Calu3 (cell line): ENCODE measurements at regions not wholly inside any gene's neighbourhood (a gene's known extent, or its start where the extent isn't known, plus 50 kb on each side); places are given as distances from the start of the nearest gene placed in this dataset.

Experiments
- BruUV-seq: library from RNA; stranded (reverse); fragments of 400-500 nt; replicated peaks from 2 replicates; lab custom pipeline; 2021; lab: Mats Ljungman, UMichigan
- CTCF ChIA-PET: fragments of 300-600 bp; sonication (Branson Sonifier 250); formaldehyde crosslinking; loops from one replicate; lab custom pipeline; 2022; ENCODE audit warnings: antibody characterized with exemption; lab: Charles Lee
- DNase-seq: peaks from one replicate; pipeline ENCODE4 v3.0.0; 2022
- H3K27ac Mint-ChIP-seq: one replicate; pipeline ENCODE4 v1.8.0; 2022; ENCODE audit warnings: mixed read lengths; ENCODE audit not compliant: unreplicated experiment
- H3K27me3 Mint-ChIP-seq: one replicate; pipeline ENCODE4 v1.8.0; 2022; ENCODE audit warnings: mixed read lengths; ENCODE audit not compliant: unreplicated experiment
- H3K36me3 Mint-ChIP-seq: one replicate; pipeline ENCODE4 v1.8.0; 2022; ENCODE audit warnings: mild to moderate bottlenecking, moderate library complexity, mixed read lengths; ENCODE audit not compliant: insufficient read depth, unreplicated experiment
- H3K4me1 Mint-ChIP-seq: one replicate; pipeline ENCODE4 v1.8.0; 2022; ENCODE audit warnings: mild to moderate bottlenecking, low read depth, mixed read lengths; ENCODE audit not compliant: unreplicated experiment
- H3K4me3 Mint-ChIP-seq: one replicate; pipeline ENCODE4 v1.8.0; 2022; ENCODE audit warnings: mild to moderate bottlenecking, low read depth, moderate library complexity, mixed read lengths; ENCODE audit not compliant: unreplicated experiment
- H3K9me3 Mint-ChIP-seq: one replicate; pipeline ENCODE4 v1.8.0; 2022; ENCODE audit warnings: low read depth, mixed read lengths; ENCODE audit not compliant: unreplicated experiment
- CTCF ChIP-seq: fragments of 200-600 bp; IDR thresholded peaks from one replicate; pipeline ENCODE4 v1.8.0; 2022; ENCODE audit warnings: antibody characterized with exemption; ENCODE audit not compliant: unreplicated experiment
- intact Hi-C: fragments of 100-400 bp; cut with micrococcal nuclease; formaldehyde crosslinking; loops from one replicate; pipeline ENCODE4 v1.10.0; 2022; ENCODE audit not compliant: unreplicated experiment

- DNase-seq: no peak
- intact Hi-C loops: no loop called here
- no TSS peak for BruUV-seq
- TF ChIP-seq CTCF: no peak
- Mint-ChIP-seq H3K4me3 (no peak overlapping the region), H3K27me3 (no peaks in the 10 kb centered on the region), H3K9me3 (no peaks in the 10 kb centered on the region), H3K4me1 (no peaks in the 10 kb centered on the region), H3K27ac (no peak overlapping the region), H3K36me3 (no peaks in the 10 kb centered on the region)
- CTCF ChIA-PET: no interaction called here
Measured at GRCh38 chr11:21921151-21921550, 271.7 kb upstream of the ANO5 start.

- Mint-ChIP-seq H3K36me3 (no peaks in the 10 kb centered on the region), H3K27ac (no peak overlapping the region), H3K4me3 (no peak overlapping the region), H3K9me3 (no peaks in the 10 kb centered on the region), H3K27me3 (no peaks in the 10 kb centered on the region), H3K4me1 (no peaks in the 10 kb centered on the region)
- intact Hi-C loops: no loop called here
- no peak for DNase-seq
- CTCF ChIA-PET: interaction anchor here (0.6 to 1.3 kb wide), 2 partner anchors 15 to 206 kb away, joined by 3 to 4 read pairs; no protein-coding TSS in a partner anchor
- TF ChIP-seq CTCF: no peak
- no TSS peak for BruUV-seq
Measured at GRCh38 chr11:21924262-21924661, 268.6 kb upstream of the ANO5 start.

- H3K36me3 Mint-ChIP-seq: no peaks in the 10 kb centered on the region
- BruUV-seq: no TSS peak
Measured at GRCh38 chr11:21927628-21928027, 265.3 kb upstream of the ANO5 start.

GRCh38 chr11:21928847-21929246 is 264.0 kb upstream of the ANO5 start:
- intact Hi-C loops: no loop called here
- no peaks in the 10 kb centered on the region for H3K9me3 Mint-ChIP-seq
- CTCF ChIA-PET: no interaction called here
- no TSS peak for BruUV-seq
- no peaks in the 10 kb centered on the region for H3K36me3 Mint-ChIP-seq
- DNase-seq: no peak
- no peak for TF ChIP-seq CTCF
- H3K4me1 Mint-ChIP-seq: no peaks in the 10 kb centered on the region
- no peak overlapping the region for H3K4me3 Mint-ChIP-seq
- no peak overlapping the region for H3K27ac Mint-ChIP-seq
- no peaks in the 10 kb centered on the region for H3K27me3 Mint-ChIP-seq

More at GRCh38 chr11:21927628-21928027, 265.3 kb upstream of the ANO5 start:
- intact Hi-C loops: no loop called here
- no peak overlapping the region for H3K27ac Mint-ChIP-seq
- H3K27me3 Mint-ChIP-seq: no peaks in the 10 kb centered on the region
- TF ChIP-seq CTCF: no peak
- H3K9me3 Mint-ChIP-seq: no peaks in the 10 kb centered on the region
- CTCF ChIA-PET: no interaction called here
- no peak overlapping the region for H3K4me3 Mint-ChIP-seq
- no peak for DNase-seq
- H3K4me1 Mint-ChIP-seq: no peaks in the 10 kb centered on the region
